Fibroblast of lung (primary cell): ENCODE measurements at regions not wholly inside any gene's neighbourhood (a gene's known extent, or its start where the extent isn't known, plus 50 kb on each side); places are given as distances from the start of the nearest gene placed in this dataset.
"Not testable (repeated sequence)": the region's sequence is repeated elsewhere in the genome, so short reads cannot be mapped to it uniquely, and the experiment has no call there.

Source experiments
- DNase-seq, 2 donors: peaks; one replicate each; pipeline versions ENCODE4 v3.0.0 to v3.0.0-alpha.2; 2010; ENCODE audit warnings: low read depth in 2 of 2
- H2AFZ ChIP-seq: 2 replicates; pipeline ENCODE4 v1.5.1; 2012; ENCODE audit warnings: low read length, control low read depth, inconsistent platforms
- H3K27ac ChIP-seq: 2 replicates; pipeline ENCODE4 v1.5.1; 2011; ENCODE audit warnings: low read length, control low read depth; ENCODE audit not compliant: insufficient read depth
- H3K27me3 ChIP-seq: 2 replicates; pipeline ENCODE4 v1.5.1; 2011; ENCODE audit warnings: mild to moderate bottlenecking, low read length; ENCODE audit not compliant: control insufficient read depth, insufficient read depth
- H3K36me3 ChIP-seq: 2 replicates; pipeline ENCODE4 v1.5.1; 2011; ENCODE audit warnings: low read length; ENCODE audit not compliant: control insufficient read depth, insufficient read depth
- H3K4me1 ChIP-seq: 2 replicates; pipeline ENCODE4 v1.5.1; 2011; ENCODE audit warnings: low read length; ENCODE audit not compliant: control insufficient read depth, insufficient read depth; ENCODE audit errors: extremely low read depth
- H3K4me2 ChIP-seq: 2 replicates; pipeline ENCODE4 v1.5.1; 2011; ENCODE audit warnings: low read length, control low read depth; ENCODE audit not compliant: insufficient read depth; ENCODE audit errors: extremely low read depth
- H3K4me3 ChIP-seq, 4 experiments: fragments of 200-600 bp in 1 of 4; sonication (generic) in 1 of 4; replicated peaks in 1 of 4; 2 replicates each; pipeline ENCODE4 v1.5.1; 2011 to 2016; ENCODE audit warnings: low read length in 4 of 4, low read depth in 3 of 4, mild to moderate bottlenecking in 3 of 4, control low read depth in 2 of 4, inconsistent platforms in 1 of 4, mixed read lengths in 1 of 4; ENCODE audit not compliant: insufficient read depth in 1 of 4; ENCODE audit errors: control extremely low read depth in 1 of 4
- H3K79me2 ChIP-seq: 2 replicates; pipeline ENCODE4 v1.5.1; 2012; ENCODE audit warnings: mild to moderate bottlenecking, low read length, inconsistent platforms; ENCODE audit not compliant: control insufficient read depth, insufficient read depth
- H3K9ac ChIP-seq: 2 replicates; pipeline ENCODE4 v1.5.1; 2011; ENCODE audit warnings: mild to moderate bottlenecking, low read length, control low read depth; ENCODE audit not compliant: insufficient read depth
- H3K9me3 ChIP-seq: 2 replicates; pipeline ENCODE4 v1.5.1; 2012; ENCODE audit warnings: low read depth, low read length; ENCODE audit not compliant: control insufficient read depth, insufficient read depth
- H4K20me1 ChIP-seq: 2 replicates; pipeline ENCODE4 v1.5.1; 2011; ENCODE audit warnings: low read length; ENCODE audit not compliant: control insufficient read depth, insufficient read depth; ENCODE audit errors: extremely low read depth
- EZH2 ChIP-seq: IDR thresholded peaks from 2 replicates; pipeline ENCODE4 v1.5.1; 2012; ENCODE audit warnings: low read length, control low read depth, mild to moderate bottlenecking; ENCODE audit errors: missing control alignments
- TF ChIP-seq, protein P1 (sequence below), 2 donors: IDR thresholded peaks in 1 of 2; conservative IDR thresholded peaks in 1 of 2; 1 replicate in 1 of 2; 2 replicates in 1 of 2; pipeline ENCODE4 v1.5.1; 2011 to 2012; ENCODE audit warnings: low read length in 2 of 2, control low read depth in 1 of 2, inconsistent platforms in 1 of 2, low read depth in 1 of 2, mild to moderate bottlenecking in 1 of 2

GRCh38 chr6:103507052-103507451, 1352.7 kb downstream of the HACE1 start:
- no peak overlapping the region for H2AFZ ChIP-seq
- no peaks in the 10 kb centered on the region for H3K4me1 ChIP-seq
- H3K36me3 ChIP-seq: no peaks in the 10 kb centered on the region
- no peak overlapping the region for H3K27ac ChIP-seq
- no peaks in the 10 kb centered on the region for H3K27me3 ChIP-seq
- TF ChIP-seq, protein P1, sequence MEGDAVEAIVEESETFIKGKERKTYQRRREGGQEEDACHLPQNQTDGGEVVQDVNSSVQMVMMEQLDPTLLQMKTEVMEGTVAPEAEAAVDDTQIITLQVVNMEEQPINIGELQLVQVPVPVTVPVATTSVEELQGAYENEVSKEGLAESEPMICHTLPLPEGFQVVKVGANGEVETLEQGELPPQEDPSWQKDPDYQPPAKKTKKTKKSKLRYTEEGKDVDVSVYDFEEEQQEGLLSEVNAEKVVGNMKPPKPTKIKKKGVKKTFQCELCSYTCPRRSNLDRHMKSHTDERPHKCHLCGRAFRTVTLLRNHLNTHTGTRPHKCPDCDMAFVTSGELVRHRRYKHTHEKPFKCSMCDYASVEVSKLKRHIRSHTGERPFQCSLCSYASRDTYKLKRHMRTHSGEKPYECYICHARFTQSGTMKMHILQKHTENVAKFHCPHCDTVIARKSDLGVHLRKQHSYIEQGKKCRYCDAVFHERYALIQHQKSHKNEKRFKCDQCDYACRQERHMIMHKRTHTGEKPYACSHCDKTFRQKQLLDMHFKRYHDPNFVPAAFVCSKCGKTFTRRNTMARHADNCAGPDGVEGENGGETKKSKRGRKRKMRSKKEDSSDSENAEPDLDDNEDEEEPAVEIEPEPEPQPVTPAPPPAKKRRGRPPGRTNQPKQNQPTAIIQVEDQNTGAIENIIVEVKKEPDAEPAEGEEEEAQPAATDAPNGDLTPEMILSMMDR (conservative IDR thresholded peaks at IDR 0.05 in 1 of 2, IDR thresholded peaks at IDR 0.05 in 1 of 2; ENCODE audit: low read depth in 1 of 2, low read length in 2 of 2): no peak
- no peak for TF ChIP-seq EZH2
- H3K9me3 ChIP-seq: no peaks in the 10 kb centered on the region
- H3K9ac ChIP-seq: no peak overlapping the region
- no peak for DNase-seq
- no peaks in the 10 kb centered on the region for H3K79me2 ChIP-seq
- no peak overlapping the region for H3K4me2 ChIP-seq
- H4K20me1 ChIP-seq: no peaks in the 10 kb centered on the region
- no peak overlapping the region for H3K4me3 ChIP-seq

GRCh38 chr6:103505155-103505518, 1354.6 kb downstream of the HACE1 start:
- no peak for DNase-seq
- no peak overlapping the region for H3K27ac ChIP-seq

DNA sequence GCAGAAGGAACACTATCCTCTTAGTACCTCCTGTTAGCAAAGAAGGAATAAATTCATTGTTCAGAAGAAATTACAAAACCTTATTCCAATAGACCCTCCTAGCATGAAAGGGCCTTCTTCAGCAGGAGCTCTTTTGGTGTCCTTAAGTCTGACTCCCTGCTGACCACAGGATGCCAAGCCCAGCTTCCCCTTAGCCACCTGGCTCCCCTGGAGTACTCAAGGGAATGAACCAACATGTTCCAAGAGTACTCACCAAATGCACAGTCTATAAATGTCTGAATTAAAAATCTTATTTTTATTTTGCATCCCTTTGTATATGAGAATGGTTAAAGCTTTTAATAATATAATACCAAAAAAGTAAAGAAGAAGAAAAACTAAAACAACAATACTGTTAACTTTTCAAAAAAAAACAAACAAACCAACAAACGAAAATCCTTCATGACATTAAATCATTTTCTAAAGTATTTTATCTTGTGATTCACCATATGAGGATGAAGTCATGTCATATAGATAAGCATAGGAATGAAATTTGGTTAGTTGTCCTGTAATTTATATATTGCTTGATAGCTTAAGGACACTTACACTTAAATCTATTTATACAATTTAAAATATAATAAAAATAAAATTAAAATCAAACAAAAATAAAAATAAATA, 1355.1 kb downstream of the HACE1 start:
- no peaks in the 10 kb centered on the region for H3K79me2 ChIP-seq
- no peaks in the 10 kb centered on the region for H4K20me1 ChIP-seq
- H3K4me1 ChIP-seq: no peaks in the 10 kb centered on the region
- no peak overlapping the region for H3K4me2 ChIP-seq
- no peak overlapping the region for H3K27ac ChIP-seq
- H3K27me3 ChIP-seq: no peaks in the 10 kb centered on the region
- no peaks in the 10 kb centered on the region for H3K9me3 ChIP-seq
- H3K4me3 ChIP-seq: no peak overlapping the region
- H3K36me3 ChIP-seq: no peaks in the 10 kb centered on the region
- H3K9ac ChIP-seq: no peak overlapping the region
- no peak overlapping the region for H2AFZ ChIP-seq
- TF ChIP-seq, protein P1 (conservative IDR thresholded peaks at IDR 0.05 in 1 of 2, IDR thresholded peaks at IDR 0.05 in 1 of 2; ENCODE audit: low read depth in 1 of 2, low read length in 2 of 2): no peak
- no peak for TF ChIP-seq EZH2
- no peak for DNase-seq

More at GRCh38 chr6:103505155-103505518, 1354.6 kb downstream of the HACE1 start:
- no peaks in the 10 kb centered on the region for H3K27me3 ChIP-seq
- TF ChIP-seq EZH2: no peak
- TF ChIP-seq, protein P1 (conservative IDR thresholded peaks at IDR 0.05 in 1 of 2, IDR thresholded peaks at IDR 0.05 in 1 of 2; ENCODE audit: low read depth in 1 of 2, low read length in 2 of 2): no peak
- no peaks in the 10 kb centered on the region for H3K36me3 ChIP-seq
- H3K79me2 ChIP-seq: no peaks in the 10 kb centered on the region
- H3K9ac ChIP-seq: no peak overlapping the region
- no peaks in the 10 kb centered on the region for H3K4me1 ChIP-seq
- H3K9me3 ChIP-seq: no peaks in the 10 kb centered on the region
- no peak overlapping the region for H3K4me2 ChIP-seq
- H3K4me3 ChIP-seq: no peak overlapping the region
- H4K20me1 ChIP-seq: no peaks in the 10 kb centered on the region
- no peak overlapping the region for H2AFZ ChIP-seq

GRCh38 chr6:103496588-103496987, 1363.1 kb downstream of the HACE1 start:
- H3K9me3 ChIP-seq, H3K4me3 ChIP-seq, H3K27me3 ChIP-seq, H2AFZ ChIP-seq, H3K4me2 ChIP-seq, H3K4me1 ChIP-seq, H3K36me3 ChIP-seq, DNase-seq, H4K20me1 ChIP-seq, H3K79me2 ChIP-seq, H3K9ac ChIP-seq, H3K27ac ChIP-seq: not testable (repeated sequence)
